Smooth muscle cell (in vitro differentiated cells): ENCODE measurements at regions not wholly inside any gene's neighbourhood (a gene's known extent, or its start where the extent isn't known, plus 50 kb on each side); places are given as distances from the start of the nearest gene placed in this dataset.

Experiments used
- DNase-seq: peaks from one replicate; lab custom pipeline; 2025; ENCODE audit not compliant: unreplicated experiment; lab: John Stamatoyannopoulos, UW
- H2AFZ ChIP-seq: fragments of 200-600 bp; sonication (generic); 2 replicates; pipeline ENCODE4 v1.6.0; 2016; ENCODE audit warnings: antibody characterized with exemption, low read depth, mild to moderate bottlenecking
- H3F3A ChIP-seq: fragments of 200-600 bp; sonication (generic); 2 replicates; pipeline ENCODE4 v1.6.0; 2017; ENCODE audit warnings: antibody characterized with exemption, low read depth
- H3K27ac ChIP-seq: fragments of 200-600 bp; sonication (generic); 2 replicates; pipeline ENCODE4 v1.5.1; 2016; ENCODE audit warnings: low read depth, mild to moderate bottlenecking
- H3K27me3 ChIP-seq: fragments of 200-600 bp; sonication (generic); 2 replicates; pipeline ENCODE4 v1.6.1; 2016; ENCODE audit warnings: low read depth, mild to moderate bottlenecking
- H3K36me3 ChIP-seq: fragments of 200-600 bp; sonication (generic); 2 replicates; pipeline ENCODE4 v1.5.1; 2016; ENCODE audit warnings: low read depth
- H3K4me1 ChIP-seq: fragments of 200-600 bp; sonication (generic); 2 replicates; pipeline ENCODE4 v1.5.1; 2016; ENCODE audit warnings: low read depth
- H3K4me2 ChIP-seq: fragments of 200-600 bp; sonication (generic); 2 replicates; pipeline ENCODE4 v1.6.0; 2016; ENCODE audit warnings: mild to moderate bottlenecking
- H3K4me3 ChIP-seq: fragments of 200-600 bp; sonication (generic); 2 replicates; pipeline ENCODE4 v1.5.1; 2016; ENCODE audit warnings: mild to moderate bottlenecking
- H3K79me2 ChIP-seq: fragments of 200-600 bp; sonication (generic); 2 replicates; pipeline ENCODE4 v1.6.0; 2016; ENCODE audit warnings: low read depth, mild to moderate bottlenecking
- H3K9ac ChIP-seq: fragments of 200-600 bp; sonication (generic); 2 replicates; pipeline ENCODE4 v1.6.0; 2016; ENCODE audit warnings: low read depth
- H3K9me3 ChIP-seq: fragments of 200-600 bp; sonication (generic); replicated peaks from 2 replicates; pipeline ENCODE4 v1.5.1; 2016; ENCODE audit warnings: low read depth
- H4K20me1 ChIP-seq: fragments of 200-600 bp; sonication (generic); 2 replicates; pipeline ENCODE4 v1.6.0; 2016; ENCODE audit warnings: low read depth
- WGBS: methylation state at CpG from one replicate; pipeline ENCODE4 v1.1.7; 2016; ENCODE audit warnings: low lambda C conversion rate; 5-methylcytosine and 5-hydroxymethylcytosine counted together
- TF ChIP-seq, protein P1 (sequence below): fragments of 200-600 bp; sonication (generic); IDR thresholded peaks from 2 replicates; pipeline ENCODE4 v1.5.1; 2017; ENCODE audit warnings: borderline replicate concordance, mild to moderate bottlenecking, antibody characterized with exemption; ENCODE audit not compliant: insufficient read depth, poor library complexity, severe bottlenecking

DNA sequence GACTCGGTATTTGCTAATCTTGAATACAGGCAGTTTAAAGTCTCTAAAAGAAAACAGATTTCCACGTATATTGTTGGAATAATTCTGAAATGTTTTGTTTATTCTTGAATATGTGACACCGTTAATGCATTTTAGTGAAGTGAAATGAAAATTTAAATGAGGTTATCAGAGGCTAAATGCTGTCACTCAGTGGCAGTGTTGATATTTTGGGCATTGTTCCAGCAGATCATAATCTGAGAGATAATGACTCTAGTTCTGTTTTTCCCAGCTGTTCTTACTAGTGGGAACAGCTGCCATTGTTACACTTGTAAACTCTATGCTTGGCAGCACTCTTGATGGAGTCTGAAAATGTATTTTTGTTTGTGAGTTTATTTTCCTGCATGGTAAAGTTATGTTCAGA, 365.6 kb upstream of the SLC10A2 start:
- TF ChIP-seq, protein P1, sequence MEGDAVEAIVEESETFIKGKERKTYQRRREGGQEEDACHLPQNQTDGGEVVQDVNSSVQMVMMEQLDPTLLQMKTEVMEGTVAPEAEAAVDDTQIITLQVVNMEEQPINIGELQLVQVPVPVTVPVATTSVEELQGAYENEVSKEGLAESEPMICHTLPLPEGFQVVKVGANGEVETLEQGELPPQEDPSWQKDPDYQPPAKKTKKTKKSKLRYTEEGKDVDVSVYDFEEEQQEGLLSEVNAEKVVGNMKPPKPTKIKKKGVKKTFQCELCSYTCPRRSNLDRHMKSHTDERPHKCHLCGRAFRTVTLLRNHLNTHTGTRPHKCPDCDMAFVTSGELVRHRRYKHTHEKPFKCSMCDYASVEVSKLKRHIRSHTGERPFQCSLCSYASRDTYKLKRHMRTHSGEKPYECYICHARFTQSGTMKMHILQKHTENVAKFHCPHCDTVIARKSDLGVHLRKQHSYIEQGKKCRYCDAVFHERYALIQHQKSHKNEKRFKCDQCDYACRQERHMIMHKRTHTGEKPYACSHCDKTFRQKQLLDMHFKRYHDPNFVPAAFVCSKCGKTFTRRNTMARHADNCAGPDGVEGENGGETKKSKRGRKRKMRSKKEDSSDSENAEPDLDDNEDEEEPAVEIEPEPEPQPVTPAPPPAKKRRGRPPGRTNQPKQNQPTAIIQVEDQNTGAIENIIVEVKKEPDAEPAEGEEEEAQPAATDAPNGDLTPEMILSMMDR = no peak
- Histone ChIP-seq H3F3A (no peaks in the 10 kb centered on the region), H3K9ac (no peak overlapping the region), H4K20me1 (no peaks in the 10 kb centered on the region), H2AFZ (no peak overlapping the region), H3K9me3 (no peaks in the 10 kb centered on the region), H3K79me2 (no peaks in the 10 kb centered on the region), H3K27me3 (no peaks in the 10 kb centered on the region), H3K27ac (no peak overlapping the region), H3K36me3 (no peaks in the 10 kb centered on the region), H3K4me2 (no peak overlapping the region), H3K4me1 (peaks cover 6% of the 10 kb centered on the region), H3K4me3 (no peak overlapping the region)
- 89% methylated on average over 3 of the region's 3 CpGs for WGBS
- no peak for DNase-seq

DNA sequence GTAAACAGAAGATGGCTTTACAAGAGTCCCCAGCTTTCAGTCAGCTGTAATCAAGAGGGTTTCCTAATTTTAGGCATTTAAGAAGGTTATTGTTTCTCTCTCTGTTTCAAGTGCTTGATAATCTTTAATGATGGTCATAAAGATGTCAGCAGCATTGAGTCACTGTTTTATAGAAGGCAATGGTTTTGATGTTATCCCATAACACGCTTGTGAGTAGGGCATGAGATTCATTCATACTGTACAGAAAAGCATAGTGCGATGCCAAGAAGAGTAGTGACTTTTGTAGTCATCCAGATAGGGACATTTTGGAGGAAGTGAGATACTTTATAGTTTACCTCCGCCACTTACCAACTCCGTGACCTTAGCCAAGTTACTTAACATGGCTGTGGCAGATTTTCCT, 364.2 kb upstream of the SLC10A2 start:
- Histone ChIP-seq H2AFZ (no peak overlapping the region), H3K36me3 (no peaks in the 10 kb centered on the region), H4K20me1 (no peaks in the 10 kb centered on the region), H3K27ac (no peak overlapping the region), H3K4me2 (no peak overlapping the region), H3K9ac (no peak overlapping the region), H3K9me3 (no peaks in the 10 kb centered on the region), H3K4me1 (peaks cover 6% of the 10 kb centered on the region), H3K79me2 (no peaks in the 10 kb centered on the region), H3F3A (no peaks in the 10 kb centered on the region), H3K4me3 (no peak overlapping the region), H3K27me3 (no peaks in the 10 kb centered on the region)
- no peak for DNase-seq
- WGBS = 53% methylated on average over 4 of the region's 4 CpGs
- TF ChIP-seq, protein P1 = no peak

DNA sequence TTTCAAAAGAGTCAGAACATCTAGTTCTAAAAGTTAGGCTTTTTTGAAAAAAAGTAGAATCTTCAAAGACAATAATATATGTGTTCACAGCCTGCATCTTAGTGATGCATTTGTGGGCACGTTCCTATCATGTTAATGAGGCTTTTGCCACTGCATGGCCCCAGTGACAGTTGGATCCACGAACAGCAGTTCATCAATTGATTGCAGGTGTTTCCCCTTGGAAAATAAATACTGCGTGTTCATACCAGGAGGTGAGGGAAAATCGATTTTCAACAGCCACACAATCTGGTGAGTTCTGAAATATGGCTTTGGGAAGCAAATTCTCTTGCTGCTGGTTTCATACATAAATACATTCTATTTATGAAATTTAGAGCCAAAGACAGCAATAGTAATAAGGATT, 343.8 kb upstream of the SLC10A2 start:
- Histone ChIP-seq H3K27me3 (no peaks in the 10 kb centered on the region), H3K36me3 (no peaks in the 10 kb centered on the region), H4K20me1 (no peaks in the 10 kb centered on the region), H3K9me3 (no peaks in the 10 kb centered on the region), H3K27ac (no peak overlapping the region), H3K4me1 (no peaks in the 10 kb centered on the region), H3K4me3 (no peak overlapping the region), H2AFZ (no peak overlapping the region), H3K79me2 (no peaks in the 10 kb centered on the region), H3F3A (no peaks in the 10 kb centered on the region), H3K4me2 (no peak overlapping the region), H3K9ac (no peak overlapping the region)
- TF ChIP-seq, protein P1 = no peak
- DNase-seq = no peak
- 88% methylated on average over 4 of the region's 4 CpGs for WGBS

DNA sequence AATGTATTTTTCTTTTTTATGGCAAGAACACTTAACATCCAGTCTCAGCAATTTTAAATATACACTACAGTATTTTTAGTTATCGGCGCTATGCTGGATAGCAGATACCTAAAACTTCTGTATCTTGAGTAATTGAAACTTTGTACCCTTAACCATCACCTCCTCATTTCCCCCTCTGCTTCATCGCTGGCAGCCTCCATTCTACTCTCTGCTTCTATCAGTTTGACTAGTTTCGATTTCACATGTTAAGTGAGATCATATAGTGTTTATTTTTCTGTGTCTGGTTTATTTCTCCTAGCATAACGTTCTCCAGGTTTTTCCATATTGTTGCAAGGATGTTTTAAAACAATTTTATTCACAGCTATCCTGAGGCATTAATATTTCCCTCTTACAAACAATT, 340.8 kb upstream of the SLC10A2 start:
- H3K27ac ChIP-seq = no peak overlapping the region
- no peak overlapping the region for H3K9ac ChIP-seq
- no peaks in the 10 kb centered on the region for H3K9me3 ChIP-seq
- no peak overlapping the region for H2AFZ ChIP-seq
- H3K36me3 ChIP-seq = no peaks in the 10 kb centered on the region
- H3K4me1 ChIP-seq = no peaks in the 10 kb centered on the region
- no peak for DNase-seq
- H3K4me2 ChIP-seq = no peak overlapping the region
- 88% methylated on average over 5 of the region's 5 CpGs for WGBS
- no peaks in the 10 kb centered on the region for H3F3A ChIP-seq
- H3K4me3 ChIP-seq = no peak overlapping the region
- H3K27me3 ChIP-seq = no peaks in the 10 kb centered on the region
- no peaks in the 10 kb centered on the region for H3K79me2 ChIP-seq
- no peaks in the 10 kb centered on the region for H4K20me1 ChIP-seq
- TF ChIP-seq, protein P1 = no peak
